K562 (cell line): ENCODE measurements at regions not wholly inside any gene's neighbourhood (a gene's known extent, or its start where the extent isn't known, plus 50 kb on each side); places are given as distances from the start of the nearest gene placed in this dataset.

Experiments used
- ATAC-seq: fragments of 200-7000 bp; cut with Tn5 transposase; 3 replicates; pipeline ENCODE4 v1.9.1; 2020; ENCODE audit warnings: moderate library complexity
- BruUV-seq: library from RNA; stranded (reverse); fragments of 400-500 nt; replicated peaks from 2 replicates; lab custom pipeline; 2021; lab: Mats Ljungman, UMichigan
- CTCF ChIA-PET: fragments of 300-600 bp; formaldehyde crosslinking; extraction: SDS; loops from one replicate; lab custom pipeline; 2021; ENCODE audit warnings: low intra/inter-chr PET ratio; lab: Yijun Ruan, JAX
- POLR2A ChIA-PET: fragments of 300-600, 350-650 bp; sonication (Branson Sonifier 250); formaldehyde crosslinking; extraction: SDS; loops from one replicate; lab custom pipeline; 2021; ENCODE audit warnings: antibody characterized with exemption, inconsistent platforms; lab: Yijun Ruan, JAX
- DNase-seq, 4 experiments: peaks; one replicate each; pipeline versions ENCODE4 v3.0.0 to v3.0.0-alpha.2; 2011 to 2018; ENCODE audit warnings: low spot score in 3 of 4, mixed read lengths in 3 of 4; ENCODE audit errors: extremely low read depth in 1 of 4
- FAIRE-seq: peaks from 2 replicates; lab custom pipeline; 2011; peaks lifted over from hg19 to GRCh38; lab: Jason Lieb, UNC
- H2AFZ ChIP-seq: 2 replicates; pipeline ENCODE4 v1.6.0; 2011; ENCODE audit warnings: low read depth, low read length, control low read depth, inconsistent platforms
- H3K27ac ChIP-seq: fragments of 200-600 bp; 3 replicates; pipeline ENCODE4 v1.8.0; 2011; ENCODE audit warnings: low read depth, mild to moderate bottlenecking, control low read depth, inconsistent platforms, low read length, moderate library complexity, mixed read lengths; ENCODE audit errors: extremely low read depth
- H3K27me3 ChIP-seq, 2 experiments: fragments of 300-600 bp in 1 of 2; 2 replicates in 1 of 2; 3 replicates in 1 of 2; pipeline versions ENCODE4 v1.6.0 to v1.8.0; 2011; ENCODE audit warnings: inconsistent platforms in 2 of 2, low read length in 2 of 2, mild to moderate bottlenecking in 1 of 2, mixed read lengths in 1 of 2, moderate library complexity in 1 of 2; ENCODE audit not compliant: control insufficient read depth in 2 of 2, insufficient read depth in 2 of 2
- H3K36me3 ChIP-seq: fragments of 300-600 bp; 3 replicates; pipeline ENCODE4 v1.8.0; 2011; ENCODE audit warnings: mild to moderate bottlenecking, low read length, inconsistent platforms; ENCODE audit not compliant: control insufficient read depth, insufficient read depth
- H3K4me1 ChIP-seq, 2 experiments: fragments of 200-600 bp in 1 of 2; replicated peaks in 1 of 2; 2 replicates in 1 of 2; 3 replicates in 1 of 2; pipeline versions ENCODE4 v1.5.1 to v1.8.0; 2011; ENCODE audit warnings: inconsistent platforms in 2 of 2, low read length in 2 of 2, mild to moderate bottlenecking in 1 of 2, mixed read lengths in 1 of 2, moderate library complexity in 1 of 2; ENCODE audit not compliant: control insufficient read depth in 2 of 2, insufficient read depth in 2 of 2
- H3K4me2 ChIP-seq: 2 replicates; pipeline ENCODE4 v1.6.1; 2011; ENCODE audit warnings: low read length, control low read depth, inconsistent platforms, mixed read lengths; ENCODE audit not compliant: insufficient read depth
- H3K4me3 ChIP-seq: fragments of 200-600 bp; sonication (generic), shearing (Covaris generic); 2 replicates; pipeline ENCODE4 v1.5.1; 2016; ENCODE audit warnings: control low read depth, inconsistent platforms
- H3K79me2 ChIP-seq: fragments of 200-600 bp; 3 replicates; pipeline ENCODE4 v1.8.0; 2011; ENCODE audit warnings: low read length, inconsistent platforms; ENCODE audit not compliant: control insufficient read depth, insufficient read depth
- H3K9ac ChIP-seq, 2 experiments: 2 replicates each; pipeline versions ENCODE4 v1.6.0 to v1.6.1; 2011; ENCODE audit warnings: low read depth in 2 of 2, low read length in 2 of 2, control low read depth in 1 of 2, inconsistent platforms in 1 of 2, mild to moderate bottlenecking in 1 of 2, mixed read lengths in 1 of 2; ENCODE audit not compliant: insufficient read depth in 1 of 2
- H3K9me1 ChIP-seq: one replicate; pipeline ENCODE4 v1.6.0; 2011; ENCODE audit warnings: inconsistent platforms, mild to moderate bottlenecking, low read length, moderate library complexity; ENCODE audit not compliant: control insufficient read depth, insufficient read depth
- H3K9me3 ChIP-seq: replicated peaks from 2 replicates; pipeline ENCODE4 v1.5.1; 2011; ENCODE audit warnings: low read depth, low read length, inconsistent platforms; ENCODE audit not compliant: control insufficient read depth, insufficient read depth
- H4K20me1 ChIP-seq: replicated peaks from 2 replicates; pipeline ENCODE4 v1.6.1; 2011; ENCODE audit warnings: low read length, inconsistent platforms, mixed read lengths; ENCODE audit not compliant: control insufficient read depth, insufficient read depth
- BCL6 ChIP-seq: fragments of 250-450 bp; sonication (Bioruptor Pico); IDR thresholded peaks from 2 replicates; pipeline ENCODE4 v1.4.0; 2020
- CHD4 ChIP-seq: fragments of 200-600 bp; sonication (generic); IDR thresholded peaks from 3 replicates; pipeline ENCODE4 v1.6.1; 2012; ENCODE audit warnings: low read depth, mild to moderate bottlenecking, mixed read lengths, low read length, inconsistent platforms; ENCODE audit not compliant: insufficient read depth, insufficient replicate concordance, poor library complexity, severe bottlenecking
- EP300 ChIP-seq: IDR thresholded peaks from 2 replicates; pipeline ENCODE4 v1.6.1; 2012; ENCODE audit warnings: low read length, improper control_type of control experiment
- ETV5 ChIP-seq: sonication (generic); formaldehyde crosslinking; IDR thresholded peaks from 2 replicates; pipeline ENCODE4 v1.4.0; 2020; ENCODE audit warnings: low read depth, mild to moderate bottlenecking, missing genetic modification reagents
- HNRNPL ChIP-seq: fragments of 200-400 bp; formaldehyde crosslinking; IDR thresholded peaks from 2 replicates; pipeline ENCODE4 v1.6.1; 2017; ENCODE audit warnings: low read depth, mild to moderate bottlenecking, low read length
- KLF6 ChIP-seq: fragments of 250-450 bp; sonication (Bioruptor Pico); IDR thresholded peaks from 2 replicates; pipeline ENCODE4 v1.4.0; 2020; ENCODE audit warnings: mild to moderate bottlenecking, moderate library complexity, borderline replicate concordance
- OTX1 ChIP-seq: fragments of 450-650 bp; formaldehyde crosslinking; IDR thresholded peaks from 2 replicates; pipeline ENCODE4 v1.4.0; 2022; ENCODE audit warnings: mild to moderate bottlenecking
- PTRF ChIP-seq: fragments of 450-650 bp; IDR thresholded peaks from 2 replicates; pipeline ENCODE4 v1.6.1; 2016; ENCODE audit warnings: mild to moderate bottlenecking, missing genetic modification characterization, missing compliant biosample characterization
- SRSF3 ChIP-seq: fragments of 200-400 bp; formaldehyde crosslinking; IDR thresholded peaks from 2 replicates; pipeline ENCODE4 v1.6.1; 2016; ENCODE audit warnings: mild to moderate bottlenecking, low read length, moderate library complexity; ENCODE audit not compliant: insufficient read depth
- SUPT5H ChIP-seq: fragments of 450-650 bp; IDR thresholded peaks from 2 replicates; pipeline ENCODE4 v1.6.1; 2016
- TFAM ChIP-seq: fragments of 250-450 bp; sonication (Bioruptor Pico); conservative IDR thresholded peaks from 2 replicates; pipeline ENCODE4 v1.5.0; 2021; ENCODE audit warnings: mild to moderate bottlenecking, moderate library complexity
- ZBTB2 ChIP-seq: fragments of 450-650 bp; IDR thresholded peaks from 2 replicates; pipeline ENCODE4 v1.6.1; 2016; ENCODE audit warnings: antibody characterized with exemption
- ZNF232 ChIP-seq: sonication (generic); formaldehyde crosslinking; IDR thresholded peaks from 2 replicates; pipeline ENCODE4 v1.8.0; 2022; ENCODE audit warnings: mild to moderate bottlenecking, missing genetic modification reagents
- ZNF311 ChIP-seq: fragments of 250-450 bp; sonication (Bioruptor Pico); IDR thresholded peaks from 2 replicates; pipeline ENCODE4 v1.4.0; 2020; ENCODE audit warnings: mild to moderate bottlenecking, moderate library complexity
- ZNF436 ChIP-seq: fragments of 250-450, 450-650 bp; sonication (Bioruptor Pico); formaldehyde crosslinking; IDR thresholded peaks from 2 replicates; pipeline ENCODE4 v1.7.0; 2020; ENCODE audit warnings: mild to moderate bottlenecking
- ZNF584 ChIP-seq: fragments of 200-800 bp; sonication (Bioruptor generic); IDR thresholded peaks from 2 replicates; pipeline ENCODE4 v1.6.1; 2016; ENCODE audit warnings: low read depth, mild to moderate bottlenecking, missing genetic modification characterization, missing compliant biosample characterization
- WGBS: fragments of 100-300 bp; shearing (Covaris generic); methylation state at CpG from one replicate; pipeline ENCODE4 v1.1.6; 2016; ENCODE audit warnings: low coverage, mixed read lengths; ENCODE audit not compliant: insufficient coverage; ENCODE audit errors: missing lambda C conversion rate; 5-methylcytosine and 5-hydroxymethylcytosine counted together
- in situ Hi-C: fragments of 300-500 bp; cut with MboI; formaldehyde crosslinking; loops from 4 replicates; pipeline ENCODE4 v1.15.0; 2018; ENCODE audit warnings: inconsistent platforms, mixed read lengths
- intact Hi-C: fragments of 100-400 bp; cut with micrococcal nuclease; formaldehyde crosslinking; loops from 2 replicates; pipeline ENCODE4 v1.14.2; 2022
- TF ChIP-seq, protein P1 (sequence below): sonication (generic); formaldehyde crosslinking; IDR thresholded peaks from 2 replicates; pipeline ENCODE4 v1.8.0; 2022; ENCODE audit warnings: mild to moderate bottlenecking, low read depth, missing genetic modification reagents
- TF ChIP-seq, protein P2 (sequence below): fragments of 250-450 bp; sonication (Bioruptor Pico); IDR thresholded peaks from 2 replicates; pipeline ENCODE4 v1.4.0; 2020; ENCODE audit warnings: mild to moderate bottlenecking, moderate library complexity

GRCh38 chr12:13580206-13580605 is 383.7 kb downstream of the EMP1 start:
- in situ Hi-C loops: no loop called here
- no peaks in the 10 kb centered on the region for H3K9me3 ChIP-seq
- no peaks in the 10 kb centered on the region for H3K36me3 ChIP-seq
- no peaks in the 10 kb centered on the region for H4K20me1 ChIP-seq
- WGBS: no CpG with 5 or more reads among the region's 1 CpG
- no peak for DNase-seq
- ChIA-PET CTCF (no interaction called here), POLR2A (interaction anchor here (0.5 kb wide), 1 partner anchor 406 kb away, joined by 3 read pairs; no protein-coding TSS in a partner anchor)
- no TSS peak for BruUV-seq
- H3K27ac ChIP-seq: no peak overlapping the region
- H3K9me1 ChIP-seq: no peaks in the 10 kb centered on the region
- no peak overlapping the region for H2AFZ ChIP-seq
- H3K79me2 ChIP-seq: no peaks in the 10 kb centered on the region
- intact Hi-C loops: no loop called here
- ATAC-seq: no peak
- no peak overlapping the region for H3K4me2 ChIP-seq
- H3K9ac ChIP-seq: no peak overlapping the region
- TF ChIP-seq ZBTB2: no peak
- TF ChIP-seq PTRF (tag): no peak
- TF ChIP-seq, protein P1, sequence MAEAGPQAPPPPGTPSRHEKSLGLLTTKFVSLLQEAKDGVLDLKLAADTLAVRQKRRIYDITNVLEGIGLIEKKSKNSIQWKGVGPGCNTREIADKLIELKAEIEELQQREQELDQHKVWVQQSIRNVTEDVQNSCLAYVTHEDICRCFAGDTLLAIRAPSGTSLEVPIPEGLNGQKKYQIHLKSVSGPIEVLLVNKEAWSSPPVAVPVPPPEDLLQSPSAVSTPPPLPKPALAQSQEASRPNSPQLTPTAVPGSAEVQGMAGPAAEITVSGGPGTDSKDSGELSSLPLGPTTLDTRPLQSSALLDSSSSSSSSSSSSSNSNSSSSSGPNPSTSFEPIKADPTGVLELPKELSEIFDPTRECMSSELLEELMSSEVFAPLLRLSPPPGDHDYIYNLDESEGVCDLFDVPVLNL: no peak
- no peak for TF ChIP-seq ZNF436 (CRISPR knock-in tag)
- no peak for TF ChIP-seq HNRNPL
- no peak for TF ChIP-seq ZNF232
- no peak for TF ChIP-seq TFAM (CRISPR knock-in tag)
- TF ChIP-seq OTX1: no peak
- TF ChIP-seq SUPT5H: no peak
- TF ChIP-seq ZNF584: no peak
- TF ChIP-seq EP300: no peak
- TF ChIP-seq KLF6 (CRISPR knock-in tag): no peak
- no peak for TF ChIP-seq BCL6 (CRISPR knock-in tag)
- TF ChIP-seq CHD4: no peak
- TF ChIP-seq ETV5 (CRISPR knock-in tag): no peak
- TF ChIP-seq, protein P2, sequence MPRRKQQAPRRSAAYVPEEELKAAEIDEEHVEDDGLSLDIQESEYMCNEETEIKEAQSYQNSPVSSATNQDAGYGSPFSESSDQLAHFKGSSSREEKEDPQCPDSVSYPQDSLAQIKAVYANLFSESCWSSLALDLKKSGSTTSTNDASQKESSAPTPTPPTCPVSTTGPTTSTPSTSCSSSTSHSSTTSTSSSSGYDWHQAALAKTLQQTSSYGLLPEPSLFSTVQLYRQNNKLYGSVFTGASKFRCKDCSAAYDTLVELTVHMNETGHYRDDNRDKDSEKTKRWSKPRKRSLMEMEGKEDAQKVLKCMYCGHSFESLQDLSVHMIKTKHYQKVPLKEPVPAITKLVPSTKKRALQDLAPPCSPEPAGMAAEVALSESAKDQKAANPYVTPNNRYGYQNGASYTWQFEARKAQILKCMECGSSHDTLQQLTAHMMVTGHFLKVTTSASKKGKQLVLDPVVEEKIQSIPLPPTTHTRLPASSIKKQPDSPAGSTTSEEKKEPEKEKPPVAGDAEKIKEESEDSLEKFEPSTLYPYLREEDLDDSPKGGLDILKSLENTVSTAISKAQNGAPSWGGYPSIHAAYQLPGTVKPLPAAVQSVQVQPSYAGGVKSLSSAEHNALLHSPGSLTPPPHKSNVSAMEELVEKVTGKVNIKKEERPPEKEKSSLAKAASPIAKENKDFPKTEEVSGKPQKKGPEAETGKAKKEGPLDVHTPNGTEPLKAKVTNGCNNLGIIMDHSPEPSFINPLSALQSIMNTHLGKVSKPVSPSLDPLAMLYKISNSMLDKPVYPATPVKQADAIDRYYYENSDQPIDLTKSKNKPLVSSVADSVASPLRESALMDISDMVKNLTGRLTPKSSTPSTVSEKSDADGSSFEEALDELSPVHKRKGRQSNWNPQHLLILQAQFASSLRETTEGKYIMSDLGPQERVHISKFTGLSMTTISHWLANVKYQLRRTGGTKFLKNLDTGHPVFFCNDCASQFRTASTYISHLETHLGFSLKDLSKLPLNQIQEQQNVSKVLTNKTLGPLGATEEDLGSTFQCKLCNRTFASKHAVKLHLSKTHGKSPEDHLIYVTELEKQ (CRISPR knock-in tag): no peak
- TF ChIP-seq SRSF3: no peak
- no peak for TF ChIP-seq ZNF311 (CRISPR knock-in tag)
- no peaks in the 10 kb centered on the region for H3K27me3 ChIP-seq
- no peak overlapping the region for H3K4me3 ChIP-seq
- H3K4me1 ChIP-seq: no peaks in the 10 kb centered on the region
- FAIRE-seq: no peak
